Neural cell (in vitro differentiated cells): ENCODE measurements at regions not wholly inside any gene's neighbourhood (a gene's known extent, or its start where the extent isn't known, plus 50 kb on each side); places are given as distances from the start of the nearest gene placed in this dataset.

Experiments
- H2AFZ ChIP-seq: fragments of 200-600, 300-800 bp; sonication (generic), shearing (Covaris generic); 2 replicates; pipeline ENCODE4 v1.6.0; 2014; ENCODE audit warnings: low read depth, mild to moderate bottlenecking, antibody characterized with exemption, low read length, moderate library complexity
- H3F3A ChIP-seq: fragments of 200-600 bp; shearing (Covaris generic); 2 replicates; pipeline ENCODE4 v1.6.1; 2016; ENCODE audit warnings: mild to moderate bottlenecking, moderate library complexity, mixed read lengths, antibody characterized with exemption, low read length; ENCODE audit not compliant: insufficient read depth, poor library complexity, severe bottlenecking
- H3K27ac ChIP-seq: fragments of 200-600, 300-800 bp; sonication (generic), shearing (Covaris generic); 2 replicates; pipeline ENCODE4 v1.5.1; 2014; ENCODE audit warnings: mild to moderate bottlenecking, low read length, moderate library complexity
- H3K27me3 ChIP-seq: fragments of 300-800, 200-600 bp; sonication (generic), shearing (Covaris generic); 2 replicates; pipeline ENCODE4 v1.6.0; 2014; ENCODE audit warnings: mild to moderate bottlenecking, low read depth, low read length, moderate library complexity; ENCODE audit not compliant: insufficient read depth
- H3K36me3 ChIP-seq: fragments of 300-800, 200-600 bp; sonication (generic), shearing (Covaris generic); 2 replicates; pipeline ENCODE4 v1.5.1; 2014; ENCODE audit warnings: mild to moderate bottlenecking, antibody characterized with exemption, low read length, moderate library complexity; ENCODE audit not compliant: insufficient read depth
- H3K4me2 ChIP-seq: fragments of 300-800, 200-600 bp; sonication (generic), shearing (Covaris generic); 2 replicates; pipeline ENCODE4 v1.6.0; 2014; ENCODE audit warnings: mild to moderate bottlenecking, low read length
- H3K4me3 ChIP-seq: fragments of 300-800, 200-600 bp; sonication (generic), shearing (Covaris generic); 2 replicates; pipeline ENCODE4 v1.5.1; 2014; ENCODE audit warnings: mild to moderate bottlenecking, low read length, moderate library complexity
- H3K79me2 ChIP-seq: fragments of 200-600 bp; shearing (Covaris generic); replicated peaks from 2 replicates; pipeline ENCODE4 v1.6.0; 2014; ENCODE audit warnings: mild to moderate bottlenecking, low read length, moderate library complexity; ENCODE audit not compliant: insufficient read depth
- H3K9ac ChIP-seq: fragments of 300-800, 200-600 bp; sonication (generic), shearing (Covaris generic); 2 replicates; pipeline ENCODE4 v1.6.1; 2016; ENCODE audit warnings: mild to moderate bottlenecking, low read length, mixed read lengths
- H3K9me2 ChIP-seq: fragments of 200-600 bp; shearing (Covaris generic); 2 replicates; pipeline ENCODE4 v1.6.1; 2016; ENCODE audit warnings: mild to moderate bottlenecking, low read length, mixed read lengths; ENCODE audit not compliant: insufficient read depth
- H3K9me3 ChIP-seq: fragments of 200-600, 300-800 bp; sonication (generic), shearing (Covaris generic); 2 replicates; pipeline ENCODE4 v1.6.1; 2016; ENCODE audit warnings: mild to moderate bottlenecking, mixed run types, low read length, moderate library complexity, mixed read lengths
- H4K20me1 ChIP-seq: fragments of 200-600 bp; shearing (Covaris generic); 2 replicates; pipeline ENCODE4 v1.6.1; 2016; ENCODE audit warnings: mild to moderate bottlenecking, mixed run types; ENCODE audit not compliant: insufficient read depth
- EP300 ChIP-seq: fragments of 450-650 bp; conservative IDR thresholded peaks from 2 replicates; pipeline ENCODE4 v1.6.1; 2014; ENCODE audit warnings: antibody characterized with exemption, mild to moderate bottlenecking, moderate library complexity; ENCODE audit not compliant: poor library complexity, severe bottlenecking
- EZH2 ChIP-seq: fragments of 200-600, 300-800 bp; shearing (Covaris generic), sonication (generic); IDR thresholded peaks from 2 replicates; pipeline ENCODE4 v1.6.1; 2014; ENCODE audit warnings: antibody characterized with exemption, low read length, borderline replicate concordance, mild to moderate bottlenecking; ENCODE audit not compliant: insufficient read depth, poor library complexity, severe bottlenecking
- MXI1 ChIP-seq: fragments of 450-650 bp; conservative IDR thresholded peaks from 2 replicates; pipeline ENCODE4 v1.6.1; 2014; ENCODE audit warnings: antibody characterized with exemption, mild to moderate bottlenecking; ENCODE audit not compliant: poor library complexity, severe bottlenecking
- POLR2AphosphoS5 ChIP-seq: IDR thresholded peaks from 2 replicates; pipeline ENCODE4 v1.6.1; 2012
- RAD21 ChIP-seq: fragments of 450-650 bp; conservative IDR thresholded peaks from 2 replicates; pipeline ENCODE4 v1.6.1; 2014; ENCODE audit warnings: antibody characterized with exemption, mild to moderate bottlenecking, moderate library complexity
- REST ChIP-seq: IDR thresholded peaks from 2 replicates; pipeline ENCODE4 v1.6.1; 2012; ENCODE audit warnings: borderline replicate concordance
- SMC3 ChIP-seq: fragments of 450-650 bp; conservative IDR thresholded peaks from 2 replicates; pipeline ENCODE4 v1.6.1; 2014; ENCODE audit warnings: antibody characterized with exemption, mild to moderate bottlenecking, moderate library complexity; ENCODE audit not compliant: poor library complexity
- TAF1 ChIP-seq: IDR thresholded peaks from 2 replicates; pipeline ENCODE4 v1.6.1; 2012; ENCODE audit warnings: low read depth
- TF ChIP-seq, protein P1 (sequence below): fragments of 450-650 bp; IDR thresholded peaks from 2 replicates; pipeline ENCODE4 v1.5.1; 2014; ENCODE audit warnings: antibody characterized with exemption, mild to moderate bottlenecking, moderate library complexity; ENCODE audit not compliant: poor library complexity, severe bottlenecking

- no peaks in the 10 kb centered on the region for H3F3A ChIP-seq
- no peak overlapping the region for H3K9ac ChIP-seq
- no peak overlapping the region for H3K4me3 ChIP-seq
- H4K20me1 ChIP-seq: no peaks in the 10 kb centered on the region
- H3K27me3 ChIP-seq: no peaks in the 10 kb centered on the region
- H3K36me3 ChIP-seq: no peaks in the 10 kb centered on the region
- no peak overlapping the region for H3K4me2 ChIP-seq
- no peaks in the 10 kb centered on the region for H3K79me2 ChIP-seq
- no peaks in the 10 kb centered on the region for H3K9me3 ChIP-seq
- no peak overlapping the region for H2AFZ ChIP-seq
- no peak for TF ChIP-seq SMC3
- TF ChIP-seq POLR2AphosphoS5: no peak
- no peak for TF ChIP-seq EP300
- no peak for TF ChIP-seq RAD21
- TF ChIP-seq MXI1: no peak
- TF ChIP-seq, protein P1, sequence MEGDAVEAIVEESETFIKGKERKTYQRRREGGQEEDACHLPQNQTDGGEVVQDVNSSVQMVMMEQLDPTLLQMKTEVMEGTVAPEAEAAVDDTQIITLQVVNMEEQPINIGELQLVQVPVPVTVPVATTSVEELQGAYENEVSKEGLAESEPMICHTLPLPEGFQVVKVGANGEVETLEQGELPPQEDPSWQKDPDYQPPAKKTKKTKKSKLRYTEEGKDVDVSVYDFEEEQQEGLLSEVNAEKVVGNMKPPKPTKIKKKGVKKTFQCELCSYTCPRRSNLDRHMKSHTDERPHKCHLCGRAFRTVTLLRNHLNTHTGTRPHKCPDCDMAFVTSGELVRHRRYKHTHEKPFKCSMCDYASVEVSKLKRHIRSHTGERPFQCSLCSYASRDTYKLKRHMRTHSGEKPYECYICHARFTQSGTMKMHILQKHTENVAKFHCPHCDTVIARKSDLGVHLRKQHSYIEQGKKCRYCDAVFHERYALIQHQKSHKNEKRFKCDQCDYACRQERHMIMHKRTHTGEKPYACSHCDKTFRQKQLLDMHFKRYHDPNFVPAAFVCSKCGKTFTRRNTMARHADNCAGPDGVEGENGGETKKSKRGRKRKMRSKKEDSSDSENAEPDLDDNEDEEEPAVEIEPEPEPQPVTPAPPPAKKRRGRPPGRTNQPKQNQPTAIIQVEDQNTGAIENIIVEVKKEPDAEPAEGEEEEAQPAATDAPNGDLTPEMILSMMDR: no peak
- TF ChIP-seq TAF1: no peak
- no peak for TF ChIP-seq EZH2
- no peak for TF ChIP-seq REST
- no peak overlapping the region for H3K27ac ChIP-seq
- no peaks in the 10 kb centered on the region for H3K9me2 ChIP-seq
These were observed 1630.0 kb downstream of the STIM2 start for GRCh38 chr4:28490669-28491068.

DNA sequence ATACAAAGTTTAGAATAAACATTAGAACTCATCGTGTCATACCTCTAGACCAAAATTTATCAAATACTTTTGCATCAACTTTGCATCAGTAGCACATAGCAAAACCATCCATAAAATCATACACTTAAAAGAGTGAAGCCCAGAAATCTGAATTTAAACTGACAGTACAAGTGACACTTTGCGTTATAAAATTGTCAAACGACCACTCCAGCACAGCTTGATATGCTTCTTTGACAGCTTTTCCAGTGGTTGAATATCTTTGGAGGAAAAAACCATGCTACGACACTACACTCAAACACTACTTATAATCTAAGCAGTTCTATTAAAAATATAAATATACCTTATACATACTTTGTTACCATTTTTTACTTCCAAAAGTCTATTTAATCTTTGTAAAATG lies 1644.4 kb downstream of the STIM2 start:
- no peaks in the 10 kb centered on the region for H3K79me2 ChIP-seq
- no peaks in the 10 kb centered on the region for H3K9me2 ChIP-seq
- H3K27me3 ChIP-seq: no peaks in the 10 kb centered on the region
- H3K9me3 ChIP-seq: no peaks in the 10 kb centered on the region
- H3K4me3 ChIP-seq: no peak overlapping the region
- H4K20me1 ChIP-seq: no peaks in the 10 kb centered on the region
- no peak overlapping the region for H3K4me2 ChIP-seq
- no peak overlapping the region for H3K9ac ChIP-seq
- no peaks in the 10 kb centered on the region for H3F3A ChIP-seq
- H3K27ac ChIP-seq: peak overlapping the region; percentile 25
- no peak for TF ChIP-seq TAF1
- TF ChIP-seq, protein P1: no peak
- peak; percentile 69 for TF ChIP-seq POLR2AphosphoS5
- no peak for TF ChIP-seq SMC3
- no peak for TF ChIP-seq RAD21
- TF ChIP-seq MXI1: no peak
- TF ChIP-seq EZH2: no peak
- peak; percentile 51 for TF ChIP-seq REST
- peak; percentile 98 for TF ChIP-seq EP300
- H2AFZ ChIP-seq: no peak overlapping the region
- H3K36me3 ChIP-seq: no peaks in the 10 kb centered on the region
